ENCODE measurements at regions not wholly inside any gene's neighbourhood (a gene's known extent, or its start where the extent isn't known, plus 50 kb on each side); places are given as distances from the start of the nearest gene placed in this dataset.

DNA sequence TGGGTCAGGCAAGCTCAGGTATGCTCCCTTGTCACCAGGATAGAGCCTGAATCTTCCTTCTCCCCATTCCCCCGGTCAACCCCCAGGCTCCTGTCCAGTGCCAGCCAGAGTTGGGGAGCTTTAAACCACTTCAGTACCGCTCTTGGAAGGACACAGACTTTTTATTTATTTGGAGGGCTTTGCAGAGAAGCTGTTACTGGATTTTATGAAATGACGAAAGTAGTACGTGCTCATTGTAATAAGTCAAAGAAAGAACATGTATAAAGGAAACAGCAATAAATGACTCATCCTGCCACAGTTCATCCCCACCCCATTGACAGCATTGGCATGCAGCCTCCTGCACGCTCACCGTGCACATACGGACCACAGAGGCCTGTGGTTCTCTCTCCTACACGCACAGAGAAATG is 230.3 kb downstream of the AUH start:
- CTCF ChIA-PET (ENCODE audit: partially characterized antibody): interaction anchor here (0.8 to 1.2 kb wide), 3 partner anchors 16 to 98 kb away, joined by 4 to 5 read pairs (median 4); no protein-coding TSS in a partner anchor
- no peaks in the 10 kb centered on the region for H3K9me3 ChIP-seq (ENCODE audit: insufficient read depth in 2 of 2, low read depth in 1 of 2, low read length in 1 of 2)
- no peak overlapping the region for H2AFZ ChIP-seq (ENCODE audit: low read length)
- no peak overlapping the region for H3K9ac ChIP-seq (replicated peaks in 1 of 4; ENCODE audit: extremely low read depth in 1 of 4, low read depth in 3 of 4, low read length in 3 of 4)
- no peak overlapping the region for H2BK5ac ChIP-seq (ENCODE audit: low read depth, low read length)
- no peak overlapping the region for H4K5ac ChIP-seq (ENCODE audit: insufficient read length, low read depth, low read length)
- H3K4me1 ChIP-seq (replicated peaks in 1 of 4; ENCODE audit: control insufficient read depth in 3 of 4, insufficient read depth in 4 of 4, low read length in 3 of 4): no peaks in the 10 kb centered on the region
- H4K20me1 ChIP-seq (replicated peaks in 1 of 2; ENCODE audit: control insufficient read depth in 1 of 2, insufficient read depth in 2 of 2, low read length in 2 of 2): no peaks in the 10 kb centered on the region
- no peaks in the 10 kb centered on the region; a peak in 1 of 8 replicates for H3K36me3 ChIP-seq (ENCODE audit: control insufficient read depth in 2 of 4, insufficient read depth in 4 of 4, low read length in 3 of 4)
- 89% methylated on average over 8 of the region's 8 CpGs; no CpG with 5 or more reads in 1 of the 2 experiments for WGBS, 2 experiments (ENCODE audit: extremely low coverage in 1 of 2, insufficient coverage in 1 of 2, insufficient read length in 1 of 2, insufficient replicate concordance in 2 of 2, low coverage in 1 of 2, low lambda C conversion rate in 2 of 2, missing lambda C conversion rate in 1 of 2)
- H2BK12ac ChIP-seq (ENCODE audit: low read depth, low read length): no peak overlapping the region
- no peak for FAIRE-seq
- H3K27ac ChIP-seq (ENCODE audit: low read depth, low read length): no peak overlapping the region
- no peak overlapping the region for H2BK15ac ChIP-seq (ENCODE audit: low read length)
- H3K79me1 ChIP-seq (ENCODE audit: low read depth, low read length): no peaks in the 10 kb centered on the region
- H3K56ac ChIP-seq (replicated peaks; ENCODE audit: insufficient read length, low read depth, low read length): no peak overlapping the region
- H3K18ac ChIP-seq (ENCODE audit: extremely low read depth, low read length): no peak overlapping the region
- POLR2A ChIA-PET (ENCODE audit: partially characterized antibody): no interaction called here
- no peak for DNase-seq (ENCODE audit: low read depth in 1 of 2, low spot score in 2 of 2)
- H3K27me3 ChIP-seq (replicated peaks in 1 of 4; ENCODE audit: control insufficient read depth in 3 of 4, extremely low read depth in 1 of 4, insufficient read depth in 3 of 4, low read length in 3 of 4): no peaks in the 10 kb centered on the region
- no peak overlapping the region for H3K4me2 ChIP-seq (ENCODE audit: insufficient read depth in 1 of 2, low read depth in 2 of 2, low read length in 2 of 2)
- no peak overlapping the region for H3K4ac ChIP-seq (replicated peaks; ENCODE audit: insufficient read length, low read depth, low read length)
- no peak overlapping the region for H2BK120ac ChIP-seq (replicated peaks; ENCODE audit: low read depth, low read length)
- no peak overlapping the region for H2AK5ac ChIP-seq (ENCODE audit: low read depth, low read length)
- H3K23me2 ChIP-seq (ENCODE audit: low read depth, low read length): no peaks in the 10 kb centered on the region
- no peak overlapping the region for H3K4me3 ChIP-seq (ENCODE audit: extremely low read depth in 1 of 4, insufficient read depth in 2 of 4, low read depth in 3 of 4, low read length in 4 of 4)
- H2BK20ac ChIP-seq (ENCODE audit: low read length): no peak overlapping the region
- TF ChIP-seq, protein P1, sequence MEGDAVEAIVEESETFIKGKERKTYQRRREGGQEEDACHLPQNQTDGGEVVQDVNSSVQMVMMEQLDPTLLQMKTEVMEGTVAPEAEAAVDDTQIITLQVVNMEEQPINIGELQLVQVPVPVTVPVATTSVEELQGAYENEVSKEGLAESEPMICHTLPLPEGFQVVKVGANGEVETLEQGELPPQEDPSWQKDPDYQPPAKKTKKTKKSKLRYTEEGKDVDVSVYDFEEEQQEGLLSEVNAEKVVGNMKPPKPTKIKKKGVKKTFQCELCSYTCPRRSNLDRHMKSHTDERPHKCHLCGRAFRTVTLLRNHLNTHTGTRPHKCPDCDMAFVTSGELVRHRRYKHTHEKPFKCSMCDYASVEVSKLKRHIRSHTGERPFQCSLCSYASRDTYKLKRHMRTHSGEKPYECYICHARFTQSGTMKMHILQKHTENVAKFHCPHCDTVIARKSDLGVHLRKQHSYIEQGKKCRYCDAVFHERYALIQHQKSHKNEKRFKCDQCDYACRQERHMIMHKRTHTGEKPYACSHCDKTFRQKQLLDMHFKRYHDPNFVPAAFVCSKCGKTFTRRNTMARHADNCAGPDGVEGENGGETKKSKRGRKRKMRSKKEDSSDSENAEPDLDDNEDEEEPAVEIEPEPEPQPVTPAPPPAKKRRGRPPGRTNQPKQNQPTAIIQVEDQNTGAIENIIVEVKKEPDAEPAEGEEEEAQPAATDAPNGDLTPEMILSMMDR (IDR thresholded peaks at IDR 0.05; ENCODE audit: control extremely low read depth in 1 of 3, insufficient read depth in 1 of 3, low read depth in 1 of 3, low read length in 3 of 3): no peak
- TF ChIP-seq CREB1 (IDR thresholded peaks at IDR 0.05) (no peak), EP300 (IDR thresholded peaks at IDR 0.05; ENCODE audit: borderline replicate concordance in 1 of 2, low read depth in 2 of 2, low read length in 2 of 2) (no peak), BACH1 (IDR thresholded peaks at IDR 0.05; ENCODE audit: low read length) (no peak), CHD1 (IDR thresholded peaks at IDR 0.05; ENCODE audit: low read depth, low read length) (no peak), NANOG (IDR thresholded peaks at IDR 0.05; ENCODE audit: insufficient read depth, low read depth, low read length, poor library complexity, severe bottlenecking) (no peak), SP4 (IDR thresholded peaks at IDR 0.05; ENCODE audit: low read length) (no peak)
- no peak overlapping the region for H4K91ac ChIP-seq (replicated peaks; ENCODE audit: insufficient read length, low read length)
- H3K79me2 ChIP-seq (ENCODE audit: control insufficient read depth in 1 of 2, insufficient read depth in 2 of 2, low read length in 2 of 2): no peaks in the 10 kb centered on the region
- no peak overlapping the region for H4K8ac ChIP-seq (ENCODE audit: extremely low read depth, insufficient read depth, low read length)
- H3K14ac ChIP-seq (ENCODE audit: insufficient read length): no peak overlapping the region
- H3K23ac ChIP-seq (ENCODE audit: insufficient read length): no peak overlapping the region
